ENCODE measurements at regions not wholly inside any gene's neighbourhood (a gene's known extent, or its start where the extent isn't known, plus 50 kb on each side); places are given as distances from the start of the nearest gene placed in this dataset.

DNA sequence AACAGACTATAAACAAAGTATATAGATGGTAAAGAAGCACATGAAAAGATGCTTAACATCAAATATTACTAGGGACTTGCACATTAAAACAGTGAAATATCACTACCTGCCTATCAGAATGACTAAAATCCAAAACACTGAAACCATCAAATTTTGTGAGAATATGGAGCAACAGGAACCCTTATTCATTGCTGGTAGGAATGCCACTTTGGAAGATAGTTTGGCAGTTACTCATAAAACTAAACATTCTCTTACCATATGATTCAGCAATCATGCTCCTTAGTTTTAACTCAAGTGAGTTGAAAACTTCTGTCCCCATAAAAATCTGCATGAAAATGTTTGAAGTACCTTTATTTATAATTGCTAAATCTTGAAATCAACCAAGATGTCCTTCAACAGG is 297.6 kb downstream of the DAD1 start:
- TF ChIP-seq, protein P1, sequence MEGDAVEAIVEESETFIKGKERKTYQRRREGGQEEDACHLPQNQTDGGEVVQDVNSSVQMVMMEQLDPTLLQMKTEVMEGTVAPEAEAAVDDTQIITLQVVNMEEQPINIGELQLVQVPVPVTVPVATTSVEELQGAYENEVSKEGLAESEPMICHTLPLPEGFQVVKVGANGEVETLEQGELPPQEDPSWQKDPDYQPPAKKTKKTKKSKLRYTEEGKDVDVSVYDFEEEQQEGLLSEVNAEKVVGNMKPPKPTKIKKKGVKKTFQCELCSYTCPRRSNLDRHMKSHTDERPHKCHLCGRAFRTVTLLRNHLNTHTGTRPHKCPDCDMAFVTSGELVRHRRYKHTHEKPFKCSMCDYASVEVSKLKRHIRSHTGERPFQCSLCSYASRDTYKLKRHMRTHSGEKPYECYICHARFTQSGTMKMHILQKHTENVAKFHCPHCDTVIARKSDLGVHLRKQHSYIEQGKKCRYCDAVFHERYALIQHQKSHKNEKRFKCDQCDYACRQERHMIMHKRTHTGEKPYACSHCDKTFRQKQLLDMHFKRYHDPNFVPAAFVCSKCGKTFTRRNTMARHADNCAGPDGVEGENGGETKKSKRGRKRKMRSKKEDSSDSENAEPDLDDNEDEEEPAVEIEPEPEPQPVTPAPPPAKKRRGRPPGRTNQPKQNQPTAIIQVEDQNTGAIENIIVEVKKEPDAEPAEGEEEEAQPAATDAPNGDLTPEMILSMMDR (IDR thresholded peaks at IDR 0.05; ENCODE audit: insufficient read depth, low read length) = no peak
- TF ChIP-seq, protein P2, sequence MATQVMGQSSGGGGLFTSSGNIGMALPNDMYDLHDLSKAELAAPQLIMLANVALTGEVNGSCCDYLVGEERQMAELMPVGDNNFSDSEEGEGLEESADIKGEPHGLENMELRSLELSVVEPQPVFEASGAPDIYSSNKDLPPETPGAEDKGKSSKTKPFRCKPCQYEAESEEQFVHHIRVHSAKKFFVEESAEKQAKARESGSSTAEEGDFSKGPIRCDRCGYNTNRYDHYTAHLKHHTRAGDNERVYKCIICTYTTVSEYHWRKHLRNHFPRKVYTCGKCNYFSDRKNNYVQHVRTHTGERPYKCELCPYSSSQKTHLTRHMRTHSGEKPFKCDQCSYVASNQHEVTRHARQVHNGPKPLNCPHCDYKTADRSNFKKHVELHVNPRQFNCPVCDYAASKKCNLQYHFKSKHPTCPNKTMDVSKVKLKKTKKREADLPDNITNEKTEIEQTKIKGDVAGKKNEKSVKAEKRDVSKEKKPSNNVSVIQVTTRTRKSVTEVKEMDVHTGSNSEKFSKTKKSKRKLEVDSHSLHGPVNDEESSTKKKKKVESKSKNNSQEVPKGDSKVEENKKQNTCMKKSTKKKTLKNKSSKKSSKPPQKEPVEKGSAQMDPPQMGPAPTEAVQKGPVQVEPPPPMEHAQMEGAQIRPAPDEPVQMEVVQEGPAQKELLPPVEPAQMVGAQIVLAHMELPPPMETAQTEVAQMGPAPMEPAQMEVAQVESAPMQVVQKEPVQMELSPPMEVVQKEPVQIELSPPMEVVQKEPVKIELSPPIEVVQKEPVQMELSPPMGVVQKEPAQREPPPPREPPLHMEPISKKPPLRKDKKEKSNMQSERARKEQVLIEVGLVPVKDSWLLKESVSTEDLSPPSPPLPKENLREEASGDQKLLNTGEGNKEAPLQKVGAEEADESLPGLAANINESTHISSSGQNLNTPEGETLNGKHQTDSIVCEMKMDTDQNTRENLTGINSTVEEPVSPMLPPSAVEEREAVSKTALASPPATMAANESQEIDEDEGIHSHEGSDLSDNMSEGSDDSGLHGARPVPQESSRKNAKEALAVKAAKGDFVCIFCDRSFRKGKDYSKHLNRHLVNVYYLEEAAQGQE (IDR thresholded peaks at IDR 0.05; ENCODE audit: insufficient replicate concordance, low read depth) = no peak
- no peak for TF ChIP-seq POLR2AphosphoS5 (IDR thresholded peaks at IDR 0.05; ENCODE audit: low read depth)
